ENCODE measurements at regions not wholly inside any gene's neighbourhood (a gene's known extent, or its start where the extent isn't known, plus 50 kb on each side); places are given as distances from the start of the nearest gene placed in this dataset.

GRCh38 chr11:86885311-86885710, 69.9 kb downstream of the FZD4 start:
- WGBS (ENCODE audit: insufficient coverage, low coverage, low lambda C conversion rate, missing lambda C conversion rate) = 94% methylated on average over 3 of the region's 3 CpGs
- H3K27me3 ChIP-seq = no peaks in the 10 kb centered on the region
- no peak for TF ChIP-seq POLR2A (IDR thresholded peaks at IDR 0.05)
- no peak for TF ChIP-seq CTCF (IDR thresholded peaks at IDR 0.05)
- ATAC-seq (no peak), DNase-seq (no peak)
- no peaks in the 10 kb centered on the region for H3K9me3 ChIP-seq
- H3K27ac ChIP-seq = no peak overlapping the region
- no peaks in the 10 kb centered on the region for H3K36me3 ChIP-seq
- H3K4me1 ChIP-seq = no peaks in the 10 kb centered on the region
- intact Hi-C loops (cut with DNase I) = no loop called here
- no peak overlapping the region for H3K4me3 ChIP-seq

GRCh38 chr11:86888164-86889000, 66.8 kb downstream of the FZD4 start:
- no peak for DNase-seq

GRCh38 chr11:86889001-86889341, 66.2 kb downstream of the FZD4 start:
- no peak for ATAC-seq
- Histone ChIP-seq H3K4me1 (no peaks in the 10 kb centered on the region), H3K36me3 (no peaks in the 10 kb centered on the region), H3K27me3 (no peaks in the 10 kb centered on the region), H3K27ac (no peak overlapping the region), H3K4me3 (no peak overlapping the region), H3K9me3 (no peaks in the 10 kb centered on the region)
- TF ChIP-seq CTCF (IDR thresholded peaks at IDR 0.05) = no peak
- no peak for TF ChIP-seq POLR2A (IDR thresholded peaks at IDR 0.05)
- WGBS (ENCODE audit: insufficient coverage, low coverage, low lambda C conversion rate, missing lambda C conversion rate) = 43% methylated on average over 1 of the region's 1 CpG
- DNase-seq = no peak
- intact Hi-C loops (cut with DNase I) = no loop called here

More at GRCh38 chr11:86888164-86889000, 66.8 kb downstream of the FZD4 start:
- ATAC-seq = no peak
- intact Hi-C loops (cut with DNase I) = no loop called here
- H3K4me3 ChIP-seq = no peak overlapping the region
- no peaks in the 10 kb centered on the region for H3K9me3 ChIP-seq
- no peaks in the 10 kb centered on the region for H3K4me1 ChIP-seq
- WGBS (ENCODE audit: insufficient coverage, low coverage, low lambda C conversion rate, missing lambda C conversion rate) = 75% methylated on average over 4 of the region's 5 CpGs
- no peaks in the 10 kb centered on the region for H3K36me3 ChIP-seq
- no peak overlapping the region for H3K27ac ChIP-seq
- H3K27me3 ChIP-seq = no peaks in the 10 kb centered on the region
- TF ChIP-seq POLR2A (IDR thresholded peaks at IDR 0.05) = no peak
- TF ChIP-seq CTCF (IDR thresholded peaks at IDR 0.05) = no peak

- WGBS (ENCODE audit: insufficient coverage, low coverage, low lambda C conversion rate, missing lambda C conversion rate) = 67% methylated on average over 1 of the region's 2 CpGs
- ATAC-seq (no peak), DNase-seq (no peak)
- intact Hi-C loops (cut with DNase I) = no loop called here
- Histone ChIP-seq H3K27ac (no peak overlapping the region), H3K36me3 (no peaks in the 10 kb centered on the region), H3K4me1 (no peaks in the 10 kb centered on the region), H3K9me3 (no peaks in the 10 kb centered on the region), H3K27me3 (no peaks in the 10 kb centered on the region), H3K4me3 (no peak overlapping the region)
- TF ChIP-seq CTCF (IDR thresholded peaks at IDR 0.05) (no peak), POLR2A (IDR thresholded peaks at IDR 0.05) (no peak)
These were observed 64.2 kb downstream of the FZD4 start for GRCh38 chr11:86891036-86891435.

Data from right lobe of liver (tissue), 6 donors.